Panc1 (cell line): ENCODE measurements at regions not wholly inside any gene's neighbourhood (a gene's known extent, or its start where the extent isn't known, plus 50 kb on each side); places are given as distances from the start of the nearest gene placed in this dataset.

Experiments
- ATAC-seq: fragments of 200-7000 bp; cut with Tn5 transposase; 2 replicates; pipeline ENCODE4 v1.9.1; 2020; ENCODE audit warnings: mild to moderate bottlenecking, moderate library complexity
- BruUV-seq: library from RNA; stranded (reverse); fragments of 400-500 nt; replicated peaks from 2 replicates; lab custom pipeline; 2021; lab: Mats Ljungman, UMichigan
- CTCF ChIA-PET: fragments of 300-600 bp; sonication (Branson Sonifier 250); formaldehyde crosslinking; loops from one replicate; lab custom pipeline; 2022; ENCODE audit warnings: antibody characterized with exemption; lab: Charles Lee
- POLR2A ChIA-PET: fragments of 300-600 bp; sonication (Branson Sonifier 250); formaldehyde crosslinking; loops from one replicate; lab custom pipeline; 2022; ENCODE audit warnings: antibody characterized with exemption; lab: Charles Lee
- DNase-seq: peaks from one replicate; pipeline ENCODE4 v3.0.0-alpha.2; 2010; ENCODE audit warnings: low read depth, low spot score
- H3K27ac ChIP-seq: 2 replicates; pipeline ENCODE4 v1.5.1; 2011; ENCODE audit warnings: mild to moderate bottlenecking, low read length, inconsistent platforms
- H3K27me3 ChIP-seq: fragments of 200-500 bp; sonication (Bioruptor generic); 2 replicates; pipeline ENCODE4 v1.6.0; 2014; ENCODE audit warnings: low read length, inconsistent platforms; ENCODE audit not compliant: control insufficient read depth, insufficient read depth
- H3K36me3 ChIP-seq: fragments of 200-500 bp; sonication (Bioruptor generic); 2 replicates; pipeline ENCODE4 v1.5.1; 2014; ENCODE audit warnings: inconsistent platforms, mild to moderate bottlenecking, low read length, moderate library complexity; ENCODE audit not compliant: control insufficient read depth, insufficient read depth
- H3K4me1 ChIP-seq: 2 replicates; pipeline ENCODE4 v1.5.1; 2011; ENCODE audit warnings: inconsistent platforms, mild to moderate bottlenecking, low read length, moderate library complexity; ENCODE audit not compliant: control insufficient read depth, insufficient read depth
- H3K4me3 ChIP-seq, 2 experiments: 2 replicates each; pipeline ENCODE4 v1.5.1; 2011 to 2012; ENCODE audit warnings: low read depth in 2 of 2, low read length in 2 of 2, mild to moderate bottlenecking in 2 of 2, inconsistent platforms in 1 of 2, moderate library complexity in 1 of 2
- H3K9me3 ChIP-seq: fragments of 200-500 bp; sonication (Bioruptor generic); 2 replicates; pipeline ENCODE4 v1.5.1; 2014; ENCODE audit warnings: low read depth, mild to moderate bottlenecking, inconsistent platforms, low read length, moderate library complexity; ENCODE audit not compliant: control insufficient read depth, insufficient read depth
- POLR2AphosphoS5 ChIP-seq: IDR thresholded peaks from 2 replicates; pipeline ENCODE4 v1.6.1; 2012; ENCODE audit warnings: mild to moderate bottlenecking, low read depth, low read length, moderate library complexity
- SIN3A ChIP-seq: IDR thresholded peaks from 2 replicates; pipeline ENCODE4 v1.6.1; 2012; ENCODE audit warnings: low read depth, mild to moderate bottlenecking, low read length, moderate library complexity, borderline replicate concordance; ENCODE audit not compliant: insufficient read depth
- TCF7L2 ChIP-seq: IDR thresholded peaks from 2 replicates; pipeline ENCODE4 v1.6.1; 2011; ENCODE audit warnings: mild to moderate bottlenecking, low read depth, low read length, inconsistent platforms
- in situ Hi-C: cut with HindIII; loops from 2 replicates; pipeline ENCODE4 v1.10.0; 2016; ENCODE audit warnings: low sequenced_read_pairs, low pct_unique_long_range_greater_than_20kb
- intact Hi-C: fragments of 100-400 bp; cut with micrococcal nuclease; formaldehyde crosslinking; loops from one replicate; pipeline ENCODE4 v1.10.0; 2022; ENCODE audit not compliant: unreplicated experiment
- TF ChIP-seq, protein P1 (sequence below), 2 experiments: IDR thresholded peaks; 2 replicates each; pipeline ENCODE4 v1.6.1; 2011 to 2012; ENCODE audit warnings: low read depth in 2 of 2, control low read depth in 1 of 2, low read length in 1 of 2, mild to moderate bottlenecking in 1 of 2, moderate library complexity in 1 of 2; ENCODE audit not compliant: insufficient read depth in 1 of 2
- TF ChIP-seq, protein P2 (sequence below): fragments of 450-650 bp; IDR thresholded peaks from 2 replicates; pipeline ENCODE4 v1.5.1; 2017; ENCODE audit warnings: mild to moderate bottlenecking

DNA sequence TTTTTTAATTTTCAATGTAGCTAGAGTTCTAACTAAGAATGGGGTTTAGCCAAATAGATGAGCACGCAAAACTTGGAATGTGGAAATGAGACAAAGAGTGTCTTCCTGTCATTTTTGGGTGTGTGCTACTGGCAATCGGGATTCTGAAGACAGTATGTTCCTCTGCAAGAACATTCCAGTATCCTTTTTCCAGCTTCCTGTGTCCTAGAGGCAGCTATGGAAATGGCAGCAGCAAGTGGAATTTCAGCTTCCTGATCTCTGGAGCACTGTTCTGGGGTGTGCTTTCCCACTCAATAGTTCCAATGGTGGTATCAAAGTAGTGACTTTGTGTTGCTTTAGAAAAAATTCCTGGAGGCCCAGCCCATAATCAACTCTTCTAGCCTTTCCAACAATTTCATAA, 642.9 kb upstream of the KCNMB2 start:
- H3K4me1 ChIP-seq, result no peaks in the 10 kb centered on the region
- H3K9me3 ChIP-seq, result peaks cover 7% of the 10 kb centered on the region; the same call in 1 of the 2 replicates
- no peak for ATAC-seq
- no peak overlapping the region; the same call in 1 of the 2 replicates for H3K27ac ChIP-seq
- intact Hi-C loops, result no loop called here
- no peak for DNase-seq
- BruUV-seq, result no TSS peak
- no peak overlapping the region for H3K4me3 ChIP-seq
- ChIA-PET POLR2A (no interaction called here), CTCF (no interaction called here)
- TF ChIP-seq, protein P1, sequence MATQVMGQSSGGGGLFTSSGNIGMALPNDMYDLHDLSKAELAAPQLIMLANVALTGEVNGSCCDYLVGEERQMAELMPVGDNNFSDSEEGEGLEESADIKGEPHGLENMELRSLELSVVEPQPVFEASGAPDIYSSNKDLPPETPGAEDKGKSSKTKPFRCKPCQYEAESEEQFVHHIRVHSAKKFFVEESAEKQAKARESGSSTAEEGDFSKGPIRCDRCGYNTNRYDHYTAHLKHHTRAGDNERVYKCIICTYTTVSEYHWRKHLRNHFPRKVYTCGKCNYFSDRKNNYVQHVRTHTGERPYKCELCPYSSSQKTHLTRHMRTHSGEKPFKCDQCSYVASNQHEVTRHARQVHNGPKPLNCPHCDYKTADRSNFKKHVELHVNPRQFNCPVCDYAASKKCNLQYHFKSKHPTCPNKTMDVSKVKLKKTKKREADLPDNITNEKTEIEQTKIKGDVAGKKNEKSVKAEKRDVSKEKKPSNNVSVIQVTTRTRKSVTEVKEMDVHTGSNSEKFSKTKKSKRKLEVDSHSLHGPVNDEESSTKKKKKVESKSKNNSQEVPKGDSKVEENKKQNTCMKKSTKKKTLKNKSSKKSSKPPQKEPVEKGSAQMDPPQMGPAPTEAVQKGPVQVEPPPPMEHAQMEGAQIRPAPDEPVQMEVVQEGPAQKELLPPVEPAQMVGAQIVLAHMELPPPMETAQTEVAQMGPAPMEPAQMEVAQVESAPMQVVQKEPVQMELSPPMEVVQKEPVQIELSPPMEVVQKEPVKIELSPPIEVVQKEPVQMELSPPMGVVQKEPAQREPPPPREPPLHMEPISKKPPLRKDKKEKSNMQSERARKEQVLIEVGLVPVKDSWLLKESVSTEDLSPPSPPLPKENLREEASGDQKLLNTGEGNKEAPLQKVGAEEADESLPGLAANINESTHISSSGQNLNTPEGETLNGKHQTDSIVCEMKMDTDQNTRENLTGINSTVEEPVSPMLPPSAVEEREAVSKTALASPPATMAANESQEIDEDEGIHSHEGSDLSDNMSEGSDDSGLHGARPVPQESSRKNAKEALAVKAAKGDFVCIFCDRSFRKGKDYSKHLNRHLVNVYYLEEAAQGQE (IDR thresholded peaks at IDR 0.05; ENCODE audit: insufficient read depth in 1 of 2, low read depth in 2 of 2, low read length in 1 of 2), result no peak
- TF ChIP-seq SIN3A (no peak), TCF7L2 (no peak), POLR2AphosphoS5 (no peak)
- TF ChIP-seq, protein P2, sequence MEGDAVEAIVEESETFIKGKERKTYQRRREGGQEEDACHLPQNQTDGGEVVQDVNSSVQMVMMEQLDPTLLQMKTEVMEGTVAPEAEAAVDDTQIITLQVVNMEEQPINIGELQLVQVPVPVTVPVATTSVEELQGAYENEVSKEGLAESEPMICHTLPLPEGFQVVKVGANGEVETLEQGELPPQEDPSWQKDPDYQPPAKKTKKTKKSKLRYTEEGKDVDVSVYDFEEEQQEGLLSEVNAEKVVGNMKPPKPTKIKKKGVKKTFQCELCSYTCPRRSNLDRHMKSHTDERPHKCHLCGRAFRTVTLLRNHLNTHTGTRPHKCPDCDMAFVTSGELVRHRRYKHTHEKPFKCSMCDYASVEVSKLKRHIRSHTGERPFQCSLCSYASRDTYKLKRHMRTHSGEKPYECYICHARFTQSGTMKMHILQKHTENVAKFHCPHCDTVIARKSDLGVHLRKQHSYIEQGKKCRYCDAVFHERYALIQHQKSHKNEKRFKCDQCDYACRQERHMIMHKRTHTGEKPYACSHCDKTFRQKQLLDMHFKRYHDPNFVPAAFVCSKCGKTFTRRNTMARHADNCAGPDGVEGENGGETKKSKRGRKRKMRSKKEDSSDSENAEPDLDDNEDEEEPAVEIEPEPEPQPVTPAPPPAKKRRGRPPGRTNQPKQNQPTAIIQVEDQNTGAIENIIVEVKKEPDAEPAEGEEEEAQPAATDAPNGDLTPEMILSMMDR, result no peak; the same call in 1 of the 2 replicates
- no peaks in the 10 kb centered on the region for H3K27me3 ChIP-seq
- no peaks in the 10 kb centered on the region for H3K36me3 ChIP-seq
- in situ Hi-C loops, result no loop called here

DNA sequence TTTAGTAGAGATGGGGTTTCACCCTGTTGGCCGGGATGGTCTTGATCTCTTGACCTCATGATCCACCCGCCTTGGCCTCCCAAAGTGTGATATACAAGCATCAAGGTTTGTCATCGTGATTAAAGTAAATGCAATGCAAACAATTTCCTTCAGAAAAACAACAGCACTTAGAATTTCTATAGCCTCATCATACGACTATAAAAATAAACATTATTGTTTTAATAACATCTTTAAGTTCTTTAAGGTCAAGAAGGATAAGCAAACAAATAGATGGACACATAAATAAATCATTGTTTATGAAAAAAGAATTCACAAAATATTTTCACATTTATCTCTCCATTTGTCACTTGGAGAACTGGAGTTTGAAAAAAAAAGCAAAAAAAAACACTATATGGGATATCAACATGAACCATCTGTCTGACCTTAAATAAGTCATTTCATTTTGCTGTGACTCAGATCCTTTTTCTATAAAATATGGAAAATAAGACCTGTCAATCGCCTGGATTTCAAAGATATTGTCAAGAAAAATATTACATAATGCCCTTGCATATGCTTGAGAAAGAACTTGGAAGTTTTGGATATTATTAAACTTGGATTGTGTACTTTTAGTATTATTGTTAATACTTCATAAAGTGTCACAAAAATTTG, 642.0 kb upstream of the KCNMB2 start:
- DNase-seq (no peak), ATAC-seq (no peak)
- BruUV-seq, result no TSS peak
- in situ Hi-C loops (no loop called here), intact Hi-C loops (no loop called here)
- peaks cover 7% of the 10 kb centered on the region; the same call in 1 of the 2 replicates for H3K9me3 ChIP-seq
- CTCF ChIA-PET, result no interaction called here
- peak overlapping the region; percentile 31; the same call in 1 of the 2 replicates for H3K27ac ChIP-seq
- TF ChIP-seq POLR2AphosphoS5 (no peak), TCF7L2 (no peak), SIN3A (no peak)
- TF ChIP-seq, protein P1 (IDR thresholded peaks at IDR 0.05; ENCODE audit: insufficient read depth in 1 of 2, low read depth in 2 of 2, low read length in 1 of 2), result no peak
- TF ChIP-seq, protein P2, result no peak
- H3K36me3 ChIP-seq, result no peaks in the 10 kb centered on the region
- H3K27me3 ChIP-seq, result no peaks in the 10 kb centered on the region
- no peak overlapping the region for H3K4me3 ChIP-seq
- H3K4me1 ChIP-seq, result no peaks in the 10 kb centered on the region
- POLR2A ChIA-PET, result no interaction called here
